Cerebellar cortex (tissue), 1 donor: ENCODE measurements at regions not wholly inside any gene's neighbourhood (a gene's known extent, or its start where the extent isn't known, plus 50 kb on each side); places are given as distances from the start of the nearest gene placed in this dataset.
A peak's percentile ranks its signal among the peaks of the same experiment; 100 is the strongest.
"Not testable (repeated sequence)": the region's sequence is repeated elsewhere in the genome, so short reads cannot be mapped to it uniquely, and the experiment has no call there.

Experiments used
- DNase-seq: peaks from one replicate; pipeline ENCODE4 v3.0.0-alpha.2; 2015; ENCODE audit warnings: low spot score

GRCh38 chr16:70014915-70015314 lies 63.8 kb downstream of the CLEC18A start:
- not testable (repeated sequence) for DNase-seq

GRCh38 chr16:70016751-70017150 lies 65.6 kb downstream of the CLEC18A start:
- DNase-seq = not testable (repeated sequence)

- DNase-seq = peak; percentile 45
Measured at GRCh38 chr16:70018254-70018653, 67.1 kb downstream of the CLEC18A start.

- not testable (repeated sequence) for DNase-seq
Measured at GRCh38 chr16:70023207-70023606, 72.1 kb downstream of the CLEC18A start.

- not testable (repeated sequence) for DNase-seq
Measured at GRCh38 chr16:70023956-70024355, 72.8 kb downstream of the CLEC18A start.

GRCh38 chr16:70026165-70026854 lies 75.2 kb downstream of the CLEC18A start:
- not testable (repeated sequence) for DNase-seq

GRCh38 chr16:70032906-70033305 lies 81.2 kb upstream of the PDPR start:
- not testable (repeated sequence) for DNase-seq

GRCh38 chr16:70037913-70038312 lies 76.2 kb upstream of the PDPR start:
- DNase-seq = not testable (repeated sequence)

GRCh38 chr16:70040554-70040953 lies 73.6 kb upstream of the PDPR start:
- not testable (repeated sequence) for DNase-seq

- DNase-seq = not testable (repeated sequence)
Measured at GRCh38 chr16:70043538-70044067, 70.5 kb upstream of the PDPR start.

GRCh38 chr16:70046560-70046959 lies 67.6 kb upstream of the PDPR start:
- not testable (repeated sequence) for DNase-seq

- DNase-seq = not testable (repeated sequence)
Measured at GRCh38 chr16:70048083-70048482, 66.0 kb upstream of the PDPR start.

GRCh38 chr16:70058056-70058455 lies 56.1 kb upstream of the PDPR start:
- DNase-seq = not testable (repeated sequence)

- not testable (repeated sequence) for DNase-seq
Measured at GRCh38 chr16:70059429-70059828, 54.7 kb upstream of the PDPR start.

GRCh38 chr16:70060521-70061027 lies 53.6 kb upstream of the PDPR start:
- DNase-seq = not testable (repeated sequence)

- not testable (repeated sequence) for DNase-seq
Measured at GRCh38 chr16:70061671-70062218, 52.4 kb upstream of the PDPR start.

- DNase-seq = not testable (repeated sequence)
Measured at GRCh38 chr16:70062947-70063346, 51.2 kb upstream of the PDPR start.
